ENCODE measurements at regions not wholly inside any gene's neighbourhood (a gene's known extent, or its start where the extent isn't known, plus 50 kb on each side); places are given as distances from the start of the nearest gene placed in this dataset.
"Not testable (repeated sequence)": the region's sequence is repeated elsewhere in the genome, so short reads cannot be mapped to it uniquely, and the experiment has no call there.

- no peak for DNase-seq
These were observed 87.5 kb upstream of the TMEM170B start for GRCh38 chr6:11450037-11450436.

GRCh38 chr6:11449408-11449807, 88.1 kb upstream of the TMEM170B start:
- DNase-seq: no peak

- DNase-seq: no peak
These were observed 89.5 kb upstream of the TMEM170B start for GRCh38 chr6:11448038-11448437.

GRCh38 chr6:11447265-11447664, 90.3 kb upstream of the TMEM170B start:
- DNase-seq: no peak

GRCh38 chr6:11445146-11445545, 92.4 kb upstream of the TMEM170B start:
- no peak for DNase-seq

GRCh38 chr6:11443125-11443524, 94.4 kb upstream of the TMEM170B start:
- not testable (repeated sequence) for DNase-seq

DNA sequence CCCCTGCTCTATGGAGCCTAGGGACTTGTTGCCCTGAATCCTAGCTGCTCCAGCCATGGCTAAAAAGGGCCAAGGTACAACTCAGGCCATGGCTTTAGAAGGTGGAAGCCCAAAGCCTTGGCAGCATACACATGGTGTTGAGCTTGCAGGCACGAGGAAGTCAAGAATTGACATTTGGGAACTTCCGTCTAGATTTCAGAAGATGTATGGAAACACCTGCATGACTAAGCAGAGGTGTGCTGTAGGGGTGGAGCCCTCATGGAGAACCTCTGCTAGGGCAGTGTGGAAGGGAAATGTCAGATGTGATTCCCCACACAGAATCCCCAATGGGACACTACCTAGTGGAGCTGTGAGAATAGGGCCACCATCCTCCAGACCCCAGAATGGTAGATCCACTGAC, 95.1 kb upstream of the TMEM170B start:
- no peak for DNase-seq

DNA sequence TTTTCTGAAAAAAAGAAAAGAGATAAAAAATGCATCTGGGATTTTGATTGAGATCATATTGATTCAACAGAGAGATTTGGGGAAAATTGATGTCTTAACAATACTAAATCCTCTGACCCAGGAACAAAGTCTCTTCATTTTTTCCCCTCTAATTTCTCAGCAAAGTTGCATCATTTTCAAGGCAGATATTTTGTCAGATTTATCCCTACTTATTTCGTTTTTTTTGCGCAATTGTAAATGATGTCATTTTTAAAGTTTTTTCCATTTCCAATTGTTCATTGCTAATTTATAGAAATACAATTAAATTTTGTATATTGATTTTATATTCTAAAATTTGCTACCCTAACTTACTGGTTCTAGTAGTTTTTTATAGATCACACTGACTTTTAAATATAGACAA, 97.7 kb upstream of the TMEM170B start:
- DNase-seq: no peak

- DNase-seq: no peak
These were observed 98.5 kb upstream of the TMEM170B start for GRCh38 chr6:11439017-11439420.

DNA sequence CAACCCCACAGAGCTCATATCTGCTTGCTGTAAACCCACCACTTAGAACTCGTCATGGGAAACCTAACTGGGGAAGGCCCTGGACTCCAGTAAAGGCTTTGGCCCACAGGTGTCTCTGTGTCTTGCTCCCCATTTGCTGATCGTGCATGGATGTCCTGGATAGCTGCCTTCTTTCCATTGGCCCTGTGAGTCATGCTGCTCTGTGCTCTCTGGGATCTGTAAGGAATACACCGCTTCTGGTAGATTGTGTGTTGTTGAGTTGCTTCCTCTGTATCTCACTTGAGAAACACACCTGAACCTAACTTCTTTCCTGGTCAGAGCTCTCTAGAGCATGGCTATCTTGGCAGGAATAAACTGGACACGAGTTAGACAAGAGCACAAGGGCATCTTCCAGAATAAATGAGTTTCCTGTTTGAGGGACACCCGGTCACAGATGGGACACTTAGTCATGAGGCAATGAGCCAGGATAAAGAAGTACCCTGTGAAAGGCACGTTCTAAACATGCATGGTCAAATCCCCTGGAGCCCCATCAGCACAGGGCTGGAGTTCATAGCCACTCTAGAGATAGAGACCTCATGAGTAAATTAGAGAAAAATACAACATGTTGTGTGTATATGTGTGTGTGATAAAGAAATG, 99.6 kb upstream of the TMEM170B start:
- no peak for DNase-seq

GRCh38 chr6:11436508-11437096, 100.9 kb upstream of the TMEM170B start:
- DNase-seq: no peak

DNA sequence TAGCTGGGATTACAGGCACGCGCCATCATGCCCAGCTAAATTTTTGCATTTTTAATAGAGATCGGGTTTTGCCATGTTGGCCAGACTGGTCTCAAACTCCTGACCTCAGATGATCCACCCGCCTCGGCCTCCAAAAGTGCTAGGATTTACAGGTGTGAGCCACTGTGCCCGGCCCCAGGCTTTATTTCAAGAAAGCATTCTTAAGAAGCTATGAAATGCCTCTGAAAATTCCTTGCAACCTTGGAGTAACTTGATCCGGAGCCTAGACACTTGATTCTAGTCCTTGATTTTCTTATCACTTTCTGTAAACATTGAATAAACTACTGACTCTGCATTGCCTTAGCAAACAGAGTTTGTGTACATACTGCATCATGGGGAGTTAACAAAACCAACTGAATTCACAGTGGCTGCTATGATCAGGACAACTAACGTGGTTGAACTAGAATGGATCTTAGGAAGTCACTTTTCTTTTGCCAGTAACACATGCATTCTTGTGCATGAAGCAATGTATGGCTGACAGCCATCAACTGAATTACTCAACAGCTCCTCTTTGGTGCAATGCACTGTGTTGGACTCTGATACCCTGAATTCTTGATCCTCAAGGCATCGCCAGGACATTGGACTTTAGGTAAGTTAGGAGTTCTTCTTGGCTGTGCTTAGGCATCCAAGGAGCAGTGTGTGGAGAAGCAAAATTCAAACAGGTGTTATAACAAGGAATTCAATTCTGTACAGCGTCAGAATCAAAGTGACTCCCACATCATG, 102.8 kb upstream of the TMEM170B start:
- no peak for DNase-seq

DNA sequence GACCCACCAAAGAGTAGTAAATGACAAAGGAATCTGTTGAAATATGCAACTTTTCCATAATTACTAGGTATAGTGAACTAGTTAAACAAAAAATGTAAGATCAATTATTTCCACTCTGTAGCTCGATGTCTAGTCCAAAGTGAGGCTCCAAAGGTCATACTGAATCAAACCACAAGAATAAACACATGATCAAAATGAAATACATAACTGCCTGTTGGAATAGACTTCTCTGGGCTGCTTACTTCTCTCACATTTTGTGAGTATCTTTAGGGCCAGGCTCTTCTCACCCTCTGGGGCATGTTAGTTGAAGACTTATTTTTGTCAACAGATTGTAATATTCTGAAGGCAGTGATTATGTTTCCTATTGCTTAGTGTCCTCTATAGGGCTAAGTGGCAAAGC, 103.7 kb upstream of the TMEM170B start:
- DNase-seq: no peak

- DNase-seq: no peak
These were observed 104.7 kb upstream of the TMEM170B start for GRCh38 chr6:11432713-11433450.

DNA sequence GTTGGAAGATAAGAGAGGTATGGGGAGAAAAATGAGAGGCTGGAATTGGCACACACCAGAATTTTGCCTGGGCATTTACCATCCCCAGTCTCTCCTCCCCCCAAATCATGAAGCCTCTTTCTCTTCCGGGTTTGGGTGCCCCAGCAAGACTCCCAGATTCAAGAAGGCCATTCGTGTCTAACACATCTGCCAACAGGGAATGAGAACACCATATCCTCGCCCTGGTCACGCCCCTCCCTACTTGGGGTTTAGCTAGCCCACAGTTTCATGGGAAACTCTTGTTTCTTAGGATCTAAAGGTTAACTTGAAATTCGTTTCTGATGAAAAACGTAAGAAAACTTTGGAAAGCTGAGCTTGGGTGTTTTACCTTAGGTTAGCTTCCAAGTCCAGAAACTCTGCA, 105.5 kb upstream of the TMEM170B start:
- no peak for DNase-seq

- DNase-seq: no peak
These were observed 106.1 kb upstream of the TMEM170B start for GRCh38 chr6:11431455-11431937.

GRCh38 chr6:11430036-11430435, 107.5 kb upstream of the TMEM170B start:
- DNase-seq: no peak

DNA sequence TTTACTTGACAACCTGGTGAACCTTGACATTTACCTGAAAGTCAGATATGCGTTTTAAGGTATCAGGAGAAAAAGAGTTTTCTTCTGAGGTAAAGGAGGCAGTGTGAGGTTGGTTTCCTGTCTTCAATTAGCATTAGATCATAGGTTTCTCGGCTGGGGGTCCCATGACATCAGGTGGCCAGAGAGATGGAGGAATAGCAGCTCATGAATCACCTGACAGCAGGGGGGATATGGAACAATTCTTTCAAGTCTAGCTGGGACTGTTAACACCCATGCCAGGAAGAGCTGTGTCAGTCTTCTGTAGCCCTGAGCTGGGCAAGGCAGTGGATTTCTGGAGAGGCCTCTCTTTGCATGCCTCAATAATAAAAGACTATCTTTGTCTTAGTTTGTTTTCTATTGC, 108.0 kb upstream of the TMEM170B start:
- DNase-seq: no peak

DNA sequence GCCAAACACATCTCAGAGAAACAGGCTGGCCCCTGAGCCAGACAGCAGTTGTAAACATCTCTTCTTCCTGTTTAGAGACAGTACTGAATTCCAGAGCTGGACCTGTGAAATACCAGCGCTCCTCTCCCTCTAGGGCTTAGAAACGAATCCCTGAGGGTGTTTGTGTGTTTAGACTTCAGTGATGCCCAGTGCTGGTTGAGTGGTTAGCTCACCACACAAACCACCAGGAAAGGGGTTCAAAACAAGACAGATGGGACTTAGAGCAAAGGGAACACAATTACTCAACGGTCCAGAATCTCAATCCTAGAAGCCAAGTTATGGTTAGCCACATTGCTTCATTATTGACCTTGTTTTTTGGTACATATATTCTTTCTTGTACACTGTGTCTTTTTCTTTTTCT, 108.7 kb upstream of the TMEM170B start:
- no peak for DNase-seq

DNA sequence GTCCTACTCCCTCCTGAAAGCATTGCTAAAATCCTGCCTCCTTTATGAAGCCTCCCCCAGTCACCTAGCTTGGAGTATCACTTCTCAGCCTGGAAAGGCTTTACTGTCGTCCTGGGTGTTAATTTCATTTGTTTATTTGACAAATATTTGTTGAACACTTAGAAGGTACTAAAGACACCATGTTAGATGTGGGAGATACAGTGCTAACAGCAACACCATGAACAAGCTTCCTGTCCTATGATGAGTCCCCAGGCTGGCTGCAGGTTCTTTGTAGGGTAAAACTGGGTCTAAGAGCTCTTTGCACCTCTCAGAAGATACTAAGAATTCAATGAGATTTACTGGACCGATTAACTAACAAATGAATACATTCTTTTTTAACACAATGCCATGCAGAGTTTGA, 109.2 kb upstream of the TMEM170B start:
- DNase-seq: no peak

- no peak for DNase-seq
These were observed 109.8 kb upstream of the TMEM170B start for GRCh38 chr6:11427723-11428245.

- DNase-seq: no peak
These were observed 110.3 kb upstream of the TMEM170B start for GRCh38 chr6:11427091-11427722.

GRCh38 chr6:11426571-11426970, 111.0 kb upstream of the TMEM170B start:
- DNase-seq: no peak
